CD4-positive, alpha-beta memory T cell (primary cell): ENCODE measurements at regions not wholly inside any gene's neighbourhood (a gene's known extent, or its start where the extent isn't known, plus 50 kb on each side); places are given as distances from the start of the nearest gene placed in this dataset.

ENCODE experiments used
- CTCF ChIA-PET: fragments of 350-600 bp; sonication (Branson Sonifier 250); formaldehyde crosslinking; loops from one replicate; lab custom pipeline; 2021; ENCODE audit warnings: inconsistent platforms; ENCODE audit not compliant: partially characterized antibody; lab: Charles Lee
- POLR2A ChIA-PET: fragments of 350-600 bp; sonication (Branson Sonifier 250); formaldehyde crosslinking; loops from one replicate; lab custom pipeline; 2021; ENCODE audit not compliant: partially characterized antibody; lab: Charles Lee
- DNase-seq, 5 donors: peaks; one replicate each; pipeline versions ENCODE4 v3.0.0 to v3.0.0-alpha.2; 2020 to 2022; ENCODE audit warnings: mixed read lengths in 1 of 5
- H3K27ac ChIP-seq: one replicate; pipeline ENCODE4 v1.7.0; 2013; ENCODE audit warnings: low read depth, low read length
- H3K27me3 ChIP-seq: 2 replicates; pipeline ENCODE4 v1.7.0; 2013; ENCODE audit warnings: mild to moderate bottlenecking, low read length, moderate library complexity; ENCODE audit not compliant: insufficient read depth
- H3K36me3 ChIP-seq: 2 replicates; pipeline ENCODE4 v1.7.0; 2013; ENCODE audit warnings: mild to moderate bottlenecking, low read length, moderate library complexity; ENCODE audit not compliant: insufficient read depth
- H3K4me1 ChIP-seq: 2 replicates; pipeline ENCODE4 v1.7.0; 2013; ENCODE audit warnings: mild to moderate bottlenecking, low read length, moderate library complexity; ENCODE audit not compliant: insufficient read depth
- H3K4me3 ChIP-seq, 2 donors: one replicate each; pipeline ENCODE4 v1.7.0; 2013; ENCODE audit warnings: low read length in 2 of 2, mild to moderate bottlenecking in 1 of 2
- H3K9me3 ChIP-seq, 2 donors: one replicate each; pipeline ENCODE4 v1.7.0; 2013; ENCODE audit warnings: low read length in 2 of 2, control low read depth in 1 of 2; ENCODE audit not compliant: control insufficient read depth in 1 of 2
- H3K27ac Mint-ChIP-seq, 7 donors: one replicate each; pipeline ENCODE4 v1.8.0; 2020 to 2021; ENCODE audit warnings: mixed read lengths in 7 of 7, mild to moderate bottlenecking in 6 of 7, inconsistent platforms in 3 of 7, moderate library complexity in 3 of 7
- H3K27me3 Mint-ChIP-seq, 2 donors: one replicate each; pipeline ENCODE4 v1.8.0; 2020 to 2021; ENCODE audit warnings: mixed read lengths in 2 of 2
- H3K36me3 Mint-ChIP-seq, 2 donors: one replicate each; pipeline ENCODE4 v1.8.0; 2020 to 2021; ENCODE audit warnings: mixed read lengths in 2 of 2, inconsistent platforms in 1 of 2, mild to moderate bottlenecking in 1 of 2
- H3K4me1 Mint-ChIP-seq, 4 donors: one replicate each; pipeline ENCODE4 v1.8.0; 2020 to 2021; ENCODE audit warnings: mixed read lengths in 4 of 4, mild to moderate bottlenecking in 1 of 4
- H3K4me3 Mint-ChIP-seq, 8 donors: one replicate each; pipeline ENCODE4 v1.8.0; 2020 to 2021; ENCODE audit warnings: mixed read lengths in 8 of 8, mild to moderate bottlenecking in 7 of 8, moderate library complexity in 6 of 8, inconsistent platforms in 3 of 8
- H3K9me3 Mint-ChIP-seq, 8 donors: one replicate each; pipeline ENCODE4 v1.8.0; 2020 to 2021; ENCODE audit warnings: mixed read lengths in 8 of 8, mild to moderate bottlenecking in 5 of 8, inconsistent platforms in 3 of 8, moderate library complexity in 1 of 8
- intact Hi-C: fragments of 100-400 bp; cut with micrococcal nuclease; formaldehyde crosslinking; loops from one replicate; pipeline ENCODE4 v1.15.1; 2023

- no peaks in the 10 kb centered on the region for H3K4me1 ChIP-seq
- DNase-seq: no peak
- no peak overlapping the region for H3K4me3 Mint-ChIP-seq
- POLR2A ChIA-PET: no interaction called here
- H3K27me3 Mint-ChIP-seq: no peaks in the 10 kb centered on the region
- H3K36me3 ChIP-seq: no peaks in the 10 kb centered on the region
- peaks cover under 1 to 12% (median 7%) of the 10 kb centered on the region in 8 donors for H3K9me3 Mint-ChIP-seq
- H3K9me3 ChIP-seq: no peaks in the 10 kb centered on the region
- H3K27me3 ChIP-seq: no peaks in the 10 kb centered on the region
- H3K4me1 Mint-ChIP-seq: no peaks in the 10 kb centered on the region
- no peak overlapping the region for H3K4me3 ChIP-seq
- no peak overlapping the region for H3K27ac ChIP-seq
- CTCF ChIA-PET: no interaction called here
- intact Hi-C loops: no loop called here
- no peak overlapping the region for H3K27ac Mint-ChIP-seq
- H3K36me3 Mint-ChIP-seq: no peaks in the 10 kb centered on the region
Measured at GRCh38 chr17:12431188-12431587, 234.5 kb upstream of the MYOCD start.

- no peak overlapping the region for H3K27ac ChIP-seq
- no peak overlapping the region for H3K4me3 ChIP-seq
- no peaks in the 10 kb centered on the region for H3K9me3 ChIP-seq
- intact Hi-C loops: no loop called here
- no peaks in the 10 kb centered on the region for H3K4me1 ChIP-seq
- ChIA-PET POLR2A (no interaction called here), CTCF (no interaction called here)
- no peaks in the 10 kb centered on the region for H3K36me3 Mint-ChIP-seq
- H3K36me3 ChIP-seq: no peaks in the 10 kb centered on the region
- H3K4me1 Mint-ChIP-seq: no peaks in the 10 kb centered on the region
- no peak overlapping the region for H3K27ac Mint-ChIP-seq
- no peak for DNase-seq
- no peaks in the 10 kb centered on the region for H3K27me3 ChIP-seq
- H3K4me3 Mint-ChIP-seq: no peak overlapping the region
- H3K9me3 Mint-ChIP-seq: peaks cover 0 to 24% (median 8%) of the 10 kb centered on the region in 8 donors
- no peaks in the 10 kb centered on the region for H3K27me3 Mint-ChIP-seq
Measured at GRCh38 chr17:12438212-12438611, 227.5 kb upstream of the MYOCD start.

GRCh38 chr17:12438813-12439586 is 226.7 kb upstream of the MYOCD start:
- Mint-ChIP-seq H3K4me1 (no peaks in the 10 kb centered on the region), H3K4me3 (no peak overlapping the region), H3K9me3 (peaks cover 0 to 21% (median 8%) of the 10 kb centered on the region in 8 donors), H3K36me3 (no peaks in the 10 kb centered on the region), H3K27ac (peak overlapping the region in 1 of 7 donors; percentile 55), H3K27me3 (no peaks in the 10 kb centered on the region)
- no peak overlapping the region for H3K4me3 ChIP-seq
- no peak overlapping the region for H3K27ac ChIP-seq
- intact Hi-C loops: no loop called here
- H3K36me3 ChIP-seq: no peaks in the 10 kb centered on the region
- no peaks in the 10 kb centered on the region for H3K4me1 ChIP-seq
- POLR2A ChIA-PET: no interaction called here
- CTCF ChIA-PET: no interaction called here
- DNase-seq: no peak
- no peaks in the 10 kb centered on the region for H3K9me3 ChIP-seq
- no peaks in the 10 kb centered on the region for H3K27me3 ChIP-seq

GRCh38 chr17:12445331-12445730 is 220.4 kb upstream of the MYOCD start:
- Mint-ChIP-seq H3K36me3 (no peaks in the 10 kb centered on the region), H3K4me1 (no peaks in the 10 kb centered on the region), H3K27me3 (no peaks in the 10 kb centered on the region), H3K9me3 (peaks cover 0 to 11% (median 4%) of the 10 kb centered on the region in 8 donors), H3K27ac (no peak overlapping the region), H3K4me3 (no peak overlapping the region)
- CTCF ChIA-PET: no interaction called here
- intact Hi-C loops: no loop called here
- no peaks in the 10 kb centered on the region for H3K27me3 ChIP-seq
- no peak overlapping the region for H3K27ac ChIP-seq
- no peak overlapping the region for H3K4me3 ChIP-seq
- DNase-seq: no peak
- no peaks in the 10 kb centered on the region for H3K9me3 ChIP-seq
- H3K4me1 ChIP-seq: no peaks in the 10 kb centered on the region
- H3K36me3 ChIP-seq: no peaks in the 10 kb centered on the region
- POLR2A ChIA-PET: no interaction called here

- peaks cover 0 to 5% of the 10 kb centered on the region in 2 donors for H3K36me3 Mint-ChIP-seq
- Histone ChIP-seq H3K27ac (no peak overlapping the region), H3K4me1 (no peaks in the 10 kb centered on the region), H3K27me3 (no peaks in the 10 kb centered on the region), H3K36me3 (no peaks in the 10 kb centered on the region), H3K4me3 (no peak overlapping the region), H3K9me3 (no peaks in the 10 kb centered on the region)
- POLR2A ChIA-PET: no interaction called here
- no peaks in the 10 kb centered on the region for H3K4me1 Mint-ChIP-seq
- peaks cover 0 to 25% (median 13%) of the 10 kb centered on the region in 8 donors for H3K9me3 Mint-ChIP-seq
- DNase-seq: no peak
- CTCF ChIA-PET: no interaction called here
- intact Hi-C loops: no loop called here
- no peak overlapping the region for H3K4me3 Mint-ChIP-seq
- no peaks in the 10 kb centered on the region for H3K27me3 Mint-ChIP-seq
- no peak overlapping the region for H3K27ac Mint-ChIP-seq
Measured at GRCh38 chr17:12457493-12457892, 208.2 kb upstream of the MYOCD start.

GRCh38 chr17:12459736-12460135 is 206.0 kb upstream of the MYOCD start:
- DNase-seq: no peak
- POLR2A ChIA-PET: no interaction called here
- Histone ChIP-seq H3K27ac (no peak overlapping the region), H3K4me3 (no peak overlapping the region), H3K36me3 (no peaks in the 10 kb centered on the region), H3K9me3 (no peaks in the 10 kb centered on the region), H3K4me1 (no peaks in the 10 kb centered on the region), H3K27me3 (no peaks in the 10 kb centered on the region)
- no peak overlapping the region for H3K4me3 Mint-ChIP-seq
- no peaks in the 10 kb centered on the region for H3K4me1 Mint-ChIP-seq
- peaks cover 0 to 26% (median 16%) of the 10 kb centered on the region in 8 donors for H3K9me3 Mint-ChIP-seq
- CTCF ChIA-PET: no interaction called here
- H3K36me3 Mint-ChIP-seq: peaks cover 0 to 5% of the 10 kb centered on the region in 2 donors
- H3K27me3 Mint-ChIP-seq: no peaks in the 10 kb centered on the region
- H3K27ac Mint-ChIP-seq: no peak overlapping the region
- intact Hi-C loops: no loop called here

- Histone ChIP-seq H3K9me3 (no peaks in the 10 kb centered on the region), H3K27ac (no peak overlapping the region), H3K27me3 (no peaks in the 10 kb centered on the region), H3K4me3 (no peak overlapping the region), H3K36me3 (no peaks in the 10 kb centered on the region), H3K4me1 (no peaks in the 10 kb centered on the region)
- Mint-ChIP-seq H3K36me3 (no peaks in the 10 kb centered on the region), H3K27me3 (no peaks in the 10 kb centered on the region), H3K4me1 (no peaks in the 10 kb centered on the region), H3K27ac (no peak overlapping the region), H3K9me3 (peaks cover 0 to 11% (median 5%) of the 10 kb centered on the region in 8 donors), H3K4me3 (no peak overlapping the region)
- no peak for DNase-seq
- intact Hi-C loops: no loop called here
- ChIA-PET CTCF (no interaction called here), POLR2A (no interaction called here)
Measured at GRCh38 chr17:12463102-12463501, 202.6 kb upstream of the MYOCD start.
